22Rv1 (cell line): ENCODE measurements at regions not wholly inside any gene's neighbourhood (a gene's known extent, or its start where the extent isn't known, plus 50 kb on each side); places are given as distances from the start of the nearest gene placed in this dataset.

Experiments
- CTCF ChIP-seq: fragments of 450-650 bp; IDR thresholded peaks from 2 replicates; pipeline ENCODE4 v1.5.1; 2017; ENCODE audit warnings: mild to moderate bottlenecking
- ZFX ChIP-seq: fragments of 450-650 bp; IDR thresholded peaks from 2 replicates; pipeline ENCODE4 v1.6.1; 2017; ENCODE audit warnings: antibody characterized with exemption, borderline replicate concordance

- no peak for TF ChIP-seq CTCF
- no peak for TF ChIP-seq ZFX
Measured at GRCh38 chr1:112140743-112141142, 151.3 kb upstream of the KCND3 start.
